Panc1 (cell line): ENCODE measurements at regions not wholly inside any gene's neighbourhood (a gene's known extent, or its start where the extent isn't known, plus 50 kb on each side); places are given as distances from the start of the nearest gene placed in this dataset.

Source experiments
- ATAC-seq: fragments of 200-7000 bp; cut with Tn5 transposase; 2 replicates; pipeline ENCODE4 v1.9.1; 2020; ENCODE audit warnings: mild to moderate bottlenecking, moderate library complexity
- BruUV-seq: library from RNA; stranded (reverse); fragments of 400-500 nt; replicated peaks from 2 replicates; lab custom pipeline; 2021; lab: Mats Ljungman, UMichigan
- CTCF ChIA-PET: fragments of 300-600 bp; sonication (Branson Sonifier 250); formaldehyde crosslinking; loops from one replicate; lab custom pipeline; 2022; ENCODE audit warnings: antibody characterized with exemption; lab: Charles Lee
- POLR2A ChIA-PET: fragments of 300-600 bp; sonication (Branson Sonifier 250); formaldehyde crosslinking; loops from one replicate; lab custom pipeline; 2022; ENCODE audit warnings: antibody characterized with exemption; lab: Charles Lee
- DNase-seq: peaks from one replicate; pipeline ENCODE4 v3.0.0-alpha.2; 2010; ENCODE audit warnings: low read depth, low spot score
- H3K27ac ChIP-seq: 2 replicates; pipeline ENCODE4 v1.5.1; 2011; ENCODE audit warnings: mild to moderate bottlenecking, low read length, inconsistent platforms
- H3K27me3 ChIP-seq: fragments of 200-500 bp; sonication (Bioruptor generic); 2 replicates; pipeline ENCODE4 v1.6.0; 2014; ENCODE audit warnings: low read length, inconsistent platforms; ENCODE audit not compliant: control insufficient read depth, insufficient read depth
- H3K36me3 ChIP-seq: fragments of 200-500 bp; sonication (Bioruptor generic); 2 replicates; pipeline ENCODE4 v1.5.1; 2014; ENCODE audit warnings: inconsistent platforms, mild to moderate bottlenecking, low read length, moderate library complexity; ENCODE audit not compliant: control insufficient read depth, insufficient read depth
- H3K4me1 ChIP-seq: 2 replicates; pipeline ENCODE4 v1.5.1; 2011; ENCODE audit warnings: inconsistent platforms, mild to moderate bottlenecking, low read length, moderate library complexity; ENCODE audit not compliant: control insufficient read depth, insufficient read depth
- H3K4me3 ChIP-seq, 2 experiments: 2 replicates each; pipeline ENCODE4 v1.5.1; 2011 to 2012; ENCODE audit warnings: low read depth in 2 of 2, low read length in 2 of 2, mild to moderate bottlenecking in 2 of 2, inconsistent platforms in 1 of 2, moderate library complexity in 1 of 2
- H3K9me3 ChIP-seq: fragments of 200-500 bp; sonication (Bioruptor generic); 2 replicates; pipeline ENCODE4 v1.5.1; 2014; ENCODE audit warnings: low read depth, mild to moderate bottlenecking, inconsistent platforms, low read length, moderate library complexity; ENCODE audit not compliant: control insufficient read depth, insufficient read depth
- POLR2AphosphoS5 ChIP-seq: IDR thresholded peaks from 2 replicates; pipeline ENCODE4 v1.6.1; 2012; ENCODE audit warnings: mild to moderate bottlenecking, low read depth, low read length, moderate library complexity
- REST ChIP-seq, 2 experiments: IDR thresholded peaks; 2 replicates each; pipeline ENCODE4 v1.6.1; 2011 to 2012; ENCODE audit warnings: low read depth in 2 of 2, control low read depth in 1 of 2, low read length in 1 of 2, mild to moderate bottlenecking in 1 of 2, moderate library complexity in 1 of 2; ENCODE audit not compliant: insufficient read depth in 1 of 2
- SIN3A ChIP-seq: IDR thresholded peaks from 2 replicates; pipeline ENCODE4 v1.6.1; 2012; ENCODE audit warnings: low read depth, mild to moderate bottlenecking, low read length, moderate library complexity, borderline replicate concordance; ENCODE audit not compliant: insufficient read depth
- TCF7L2 ChIP-seq: IDR thresholded peaks from 2 replicates; pipeline ENCODE4 v1.6.1; 2011; ENCODE audit warnings: mild to moderate bottlenecking, low read depth, low read length, inconsistent platforms
- in situ Hi-C: cut with HindIII; loops from 2 replicates; pipeline ENCODE4 v1.10.0; 2016; ENCODE audit warnings: low sequenced_read_pairs, low pct_unique_long_range_greater_than_20kb
- intact Hi-C: fragments of 100-400 bp; cut with micrococcal nuclease; formaldehyde crosslinking; loops from one replicate; pipeline ENCODE4 v1.10.0; 2022; ENCODE audit not compliant: unreplicated experiment
- TF ChIP-seq, protein P1 (sequence below): fragments of 450-650 bp; IDR thresholded peaks from 2 replicates; pipeline ENCODE4 v1.5.1; 2017; ENCODE audit warnings: mild to moderate bottlenecking

- Histone ChIP-seq H3K9me3 (no peaks in the 10 kb centered on the region), H3K27me3 (peaks cover 10% of the 10 kb centered on the region; the same call in 1 of the 2 replicates), H3K36me3 (no peaks in the 10 kb centered on the region), H3K27ac (no peak overlapping the region), H3K4me1 (no peaks in the 10 kb centered on the region), H3K4me3 (no peak overlapping the region)
- DNase-seq (no peak), ATAC-seq (no peak)
- TF ChIP-seq, protein P1, sequence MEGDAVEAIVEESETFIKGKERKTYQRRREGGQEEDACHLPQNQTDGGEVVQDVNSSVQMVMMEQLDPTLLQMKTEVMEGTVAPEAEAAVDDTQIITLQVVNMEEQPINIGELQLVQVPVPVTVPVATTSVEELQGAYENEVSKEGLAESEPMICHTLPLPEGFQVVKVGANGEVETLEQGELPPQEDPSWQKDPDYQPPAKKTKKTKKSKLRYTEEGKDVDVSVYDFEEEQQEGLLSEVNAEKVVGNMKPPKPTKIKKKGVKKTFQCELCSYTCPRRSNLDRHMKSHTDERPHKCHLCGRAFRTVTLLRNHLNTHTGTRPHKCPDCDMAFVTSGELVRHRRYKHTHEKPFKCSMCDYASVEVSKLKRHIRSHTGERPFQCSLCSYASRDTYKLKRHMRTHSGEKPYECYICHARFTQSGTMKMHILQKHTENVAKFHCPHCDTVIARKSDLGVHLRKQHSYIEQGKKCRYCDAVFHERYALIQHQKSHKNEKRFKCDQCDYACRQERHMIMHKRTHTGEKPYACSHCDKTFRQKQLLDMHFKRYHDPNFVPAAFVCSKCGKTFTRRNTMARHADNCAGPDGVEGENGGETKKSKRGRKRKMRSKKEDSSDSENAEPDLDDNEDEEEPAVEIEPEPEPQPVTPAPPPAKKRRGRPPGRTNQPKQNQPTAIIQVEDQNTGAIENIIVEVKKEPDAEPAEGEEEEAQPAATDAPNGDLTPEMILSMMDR = no peak
- no peak for TF ChIP-seq TCF7L2
- TF ChIP-seq SIN3A = no peak
- TF ChIP-seq POLR2AphosphoS5 = no peak
- TF ChIP-seq REST (IDR thresholded peaks at IDR 0.05; ENCODE audit: insufficient read depth in 1 of 2, low read depth in 2 of 2, low read length in 1 of 2) = no peak
- in situ Hi-C loops = no loop called here
- no TSS peak for BruUV-seq
- intact Hi-C loops = no loop called here
- POLR2A ChIA-PET = no interaction called here
- CTCF ChIA-PET = no interaction called here
Observed at GRCh38 chr6:45816674-45817297, 198.9 kb downstream of the CLIC5 start.

DNA sequence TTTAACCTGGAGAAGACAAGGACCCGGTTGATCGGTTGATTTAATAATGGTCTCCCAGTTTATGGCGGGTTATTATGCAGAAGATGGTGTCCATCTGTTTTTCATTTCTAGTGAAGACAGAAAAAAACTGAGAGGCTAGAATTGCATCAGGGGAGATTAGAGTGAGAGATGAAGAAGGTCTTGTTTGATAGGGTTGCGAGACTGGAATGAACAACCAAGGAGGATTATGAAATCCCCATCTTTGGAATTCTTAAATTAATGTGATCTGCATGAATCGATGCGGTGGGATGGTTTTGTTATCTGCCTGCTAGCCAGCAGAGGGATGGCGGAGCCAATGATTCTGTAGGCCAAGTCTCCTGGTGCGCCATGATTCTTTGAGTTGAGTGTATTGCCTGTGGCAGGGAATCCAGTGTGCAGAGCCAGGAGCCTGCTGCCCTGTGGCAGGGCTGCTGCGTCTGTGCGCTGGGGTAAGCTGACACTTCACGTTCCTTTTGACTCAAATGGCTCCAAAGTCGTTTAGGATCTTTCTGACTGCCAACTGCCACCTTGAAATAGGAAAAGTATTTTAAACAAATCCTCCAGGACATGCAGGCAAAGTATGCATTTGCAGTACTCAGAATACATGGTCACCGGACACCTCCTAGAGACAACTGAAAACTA lies 200.1 kb downstream of the CLIC5 start:
- Histone ChIP-seq H3K4me3 (no peak overlapping the region), H3K4me1 (no peaks in the 10 kb centered on the region), H3K36me3 (no peaks in the 10 kb centered on the region), H3K27ac (no peak overlapping the region), H3K27me3 (peaks cover 13% of the 10 kb centered on the region; the same call in 1 of the 2 replicates), H3K9me3 (no peaks in the 10 kb centered on the region)
- TF ChIP-seq REST (IDR thresholded peaks at IDR 0.05; ENCODE audit: insufficient read depth in 1 of 2, low read depth in 2 of 2, low read length in 1 of 2) (no peak), TCF7L2 (no peak), SIN3A (no peak), POLR2AphosphoS5 (no peak)
- TF ChIP-seq, protein P1 = no peak
- DNase-seq (no peak), ATAC-seq (no peak)
- in situ Hi-C loops = no loop called here
- BruUV-seq = no TSS peak
- intact Hi-C loops = no loop called here
- ChIA-PET CTCF (no interaction called here), POLR2A (no interaction called here)
